Gastroesophageal sphincter (tissue), 4 donors: ENCODE measurements at regions not wholly inside any gene's neighbourhood (a gene's known extent, or its start where the extent isn't known, plus 50 kb on each side); places are given as distances from the start of the nearest gene placed in this dataset.

ENCODE experiments used
- ATAC-seq: fragments of 150-250 bp; one replicate; pipeline ENCODE4 v1.9.1; 2016; ENCODE audit warnings: mild to moderate bottlenecking, moderate library complexity
- H3K27ac ChIP-seq, 4 donors: fragments of 200-600 bp; sonication (generic) in 3 of 4; 1 replicate in 3 of 4; 2 replicates in 1 of 4; pipeline ENCODE4 v1.5.1; 2016 to 2019
- H3K27me3 ChIP-seq: fragments of 200-600 bp; sonication (generic); one replicate; pipeline ENCODE4 v1.5.1; 2019
- H3K36me3 ChIP-seq, 2 donors: fragments of 200-600 bp; sonication (generic); one replicate each; pipeline ENCODE4 v1.5.1; 2019; ENCODE audit warnings: control low read depth in 1 of 2
- H3K4me1 ChIP-seq, 3 donors: fragments of 200-600 bp; sonication (generic); 1 replicate in 2 of 3; 2 replicates in 1 of 3; pipeline ENCODE4 v1.5.1; 2016 to 2019; ENCODE audit warnings: control low read depth in 2 of 3
- H3K4me3 ChIP-seq, 2 donors: fragments of 200-600 bp; sonication (generic); one replicate each; pipeline ENCODE4 v1.5.1; 2019; ENCODE audit warnings: mild to moderate bottlenecking in 1 of 2, moderate library complexity in 1 of 2
- H3K9me3 ChIP-seq, 3 donors: fragments of 200-600 bp; sonication (generic); one replicate each; pipeline ENCODE4 v1.5.1; 2017 to 2019; ENCODE audit warnings: control low read depth in 2 of 3
- EP300 ChIP-seq: sonication (generic); formaldehyde crosslinking; IDR thresholded peaks from one replicate; pipeline ENCODE4 v1.6.1; 2017; ENCODE audit warnings: antibody characterized with exemption, mild to moderate bottlenecking
- POLR2A ChIP-seq, 2 donors: fragments of 450-650 bp; IDR thresholded peaks; one replicate each; pipeline ENCODE4 v1.6.1; 2017; ENCODE audit warnings: antibody characterized with exemption in 2 of 2, mild to moderate bottlenecking in 2 of 2, moderate library complexity in 1 of 2
- POLR2AphosphoS5 ChIP-seq: sonication (generic); formaldehyde crosslinking; IDR thresholded peaks from one replicate; pipeline ENCODE4 v1.6.1; 2017; ENCODE audit warnings: antibody characterized with exemption
- WGBS, 2 donors: methylation state at CpG; one replicate each; pipeline ENCODE4 v1.1.5; 2018; ENCODE audit warnings: low coverage in 1 of 2; 5-methylcytosine and 5-hydroxymethylcytosine counted together
- TF ChIP-seq, protein P1 (sequence below), 4 experiments: fragments of 200-600 bp in 2 of 4; fragments of 450-650 bp in 2 of 4; sonication (generic) in 1 of 4; IDR thresholded peaks; one replicate each; pipeline ENCODE4 v1.5.1; 2017 to 2019; ENCODE audit warnings: antibody characterized with exemption in 4 of 4, mild to moderate bottlenecking in 2 of 4, moderate library complexity in 2 of 4

DNA sequence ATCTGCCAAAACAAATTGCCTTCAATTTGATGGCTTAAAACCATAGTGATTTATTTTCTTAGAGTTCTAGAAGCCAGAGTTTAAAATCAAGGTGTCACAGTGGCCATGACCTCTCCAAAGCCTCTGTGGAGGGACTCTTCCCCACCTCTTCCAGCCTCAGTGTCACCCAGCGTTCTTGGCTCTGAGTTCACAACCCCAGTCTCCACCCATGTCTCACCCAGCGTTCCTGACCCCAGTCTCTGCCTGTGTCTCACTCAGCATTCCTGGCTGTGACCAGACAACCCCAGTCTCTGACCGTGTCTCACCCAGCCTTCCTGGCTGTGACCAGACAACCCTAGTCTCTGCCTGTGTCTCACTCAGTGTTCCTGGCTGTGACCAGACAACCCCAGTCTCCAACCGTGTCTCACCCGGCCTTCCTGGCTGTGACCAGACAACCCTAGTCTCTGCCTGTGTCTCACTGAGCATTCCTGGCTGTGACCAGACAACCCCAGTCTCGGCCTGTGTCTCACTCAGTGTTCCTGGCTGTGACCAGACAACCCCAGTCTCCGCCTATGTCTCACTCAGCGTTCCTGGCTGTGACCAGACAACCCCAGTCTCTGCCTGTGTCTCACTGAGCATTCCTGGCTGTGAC lies 299.3 kb downstream of the GALR1 start:
- no peaks in the 10 kb centered on the region for H3K4me1 ChIP-seq
- no peak for ATAC-seq
- TF ChIP-seq, protein P1, sequence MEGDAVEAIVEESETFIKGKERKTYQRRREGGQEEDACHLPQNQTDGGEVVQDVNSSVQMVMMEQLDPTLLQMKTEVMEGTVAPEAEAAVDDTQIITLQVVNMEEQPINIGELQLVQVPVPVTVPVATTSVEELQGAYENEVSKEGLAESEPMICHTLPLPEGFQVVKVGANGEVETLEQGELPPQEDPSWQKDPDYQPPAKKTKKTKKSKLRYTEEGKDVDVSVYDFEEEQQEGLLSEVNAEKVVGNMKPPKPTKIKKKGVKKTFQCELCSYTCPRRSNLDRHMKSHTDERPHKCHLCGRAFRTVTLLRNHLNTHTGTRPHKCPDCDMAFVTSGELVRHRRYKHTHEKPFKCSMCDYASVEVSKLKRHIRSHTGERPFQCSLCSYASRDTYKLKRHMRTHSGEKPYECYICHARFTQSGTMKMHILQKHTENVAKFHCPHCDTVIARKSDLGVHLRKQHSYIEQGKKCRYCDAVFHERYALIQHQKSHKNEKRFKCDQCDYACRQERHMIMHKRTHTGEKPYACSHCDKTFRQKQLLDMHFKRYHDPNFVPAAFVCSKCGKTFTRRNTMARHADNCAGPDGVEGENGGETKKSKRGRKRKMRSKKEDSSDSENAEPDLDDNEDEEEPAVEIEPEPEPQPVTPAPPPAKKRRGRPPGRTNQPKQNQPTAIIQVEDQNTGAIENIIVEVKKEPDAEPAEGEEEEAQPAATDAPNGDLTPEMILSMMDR (IDR thresholded peaks at IDR 0.05), result no peak
- TF ChIP-seq POLR2A (IDR thresholded peaks at IDR 0.05), result no peak
- TF ChIP-seq EP300, result no peak
- no peak for TF ChIP-seq POLR2AphosphoS5
- no peaks in the 10 kb centered on the region for H3K27me3 ChIP-seq
- 46 to 84% methylated on average over 3 of the region's 8 CpGs for WGBS, 2 donors
- no peaks in the 10 kb centered on the region for H3K9me3 ChIP-seq
- no peak overlapping the region for H3K27ac ChIP-seq
- H3K36me3 ChIP-seq, result no peaks in the 10 kb centered on the region
- H3K4me3 ChIP-seq, result no peak overlapping the region

DNA sequence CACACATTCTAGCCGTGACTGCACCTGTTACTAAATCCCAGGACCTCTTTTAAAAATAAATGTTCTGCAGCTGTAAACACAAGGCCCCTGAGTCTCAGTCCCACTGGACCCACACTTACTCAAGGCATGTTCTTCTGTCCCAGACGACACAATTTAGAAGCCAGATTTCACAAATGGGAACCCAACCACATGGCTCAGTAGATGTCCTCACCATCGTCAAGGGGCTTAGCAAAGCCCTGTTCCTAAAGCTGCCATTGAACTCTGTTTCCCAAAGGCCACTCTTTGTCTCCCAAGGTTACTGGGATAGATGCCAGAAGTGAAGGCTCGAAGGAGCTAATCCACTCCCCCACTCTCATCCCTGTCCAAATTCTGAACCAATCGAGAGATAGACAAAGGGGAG lies 301.0 kb downstream of the GALR1 start:
- Histone ChIP-seq H3K27ac (no peak overlapping the region), H3K4me1 (no peaks in the 10 kb centered on the region), H3K36me3 (no peaks in the 10 kb centered on the region), H3K9me3 (no peaks in the 10 kb centered on the region), H3K4me3 (no peak overlapping the region), H3K27me3 (no peaks in the 10 kb centered on the region)
- WGBS, 2 donors, result 46 to 78% methylated on average over 2 to 3 of the region's 5 CpGs
- no peak for ATAC-seq
- TF ChIP-seq POLR2AphosphoS5 (no peak), EP300 (no peak)
- TF ChIP-seq, protein P1 (IDR thresholded peaks at IDR 0.05), result no peak

DNA sequence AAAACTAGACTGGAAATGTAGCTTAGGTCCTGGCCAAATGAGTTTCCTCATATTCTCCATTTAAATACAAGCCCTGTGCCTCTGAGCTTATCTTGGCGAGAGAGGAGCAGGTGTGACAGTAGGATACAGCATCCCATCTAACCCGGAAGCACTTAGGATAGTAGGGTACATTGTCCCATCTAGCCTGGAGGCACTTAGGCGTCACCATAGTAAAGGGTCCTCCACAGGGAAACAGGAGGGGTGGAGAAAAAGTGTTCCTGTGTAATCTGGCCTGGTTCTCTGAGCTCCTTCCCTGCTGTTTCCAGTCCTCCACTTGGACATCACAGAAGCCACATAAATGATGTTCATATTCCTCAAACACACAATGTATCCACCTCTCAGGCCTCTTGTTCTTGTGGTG lies 301.4 kb downstream of the GALR1 start:
- Histone ChIP-seq H3K4me3 (no peak overlapping the region), H3K4me1 (no peaks in the 10 kb centered on the region), H3K27ac (no peak overlapping the region), H3K27me3 (no peaks in the 10 kb centered on the region), H3K36me3 (no peaks in the 10 kb centered on the region), H3K9me3 (no peaks in the 10 kb centered on the region)
- WGBS, 2 donors, result 87 to 89% methylated on average over 3 of the region's 3 CpGs
- ATAC-seq, result no peak
- TF ChIP-seq EP300 (no peak), POLR2A (IDR thresholded peaks at IDR 0.05) (no peak), POLR2AphosphoS5 (no peak)
- TF ChIP-seq, protein P1 (IDR thresholded peaks at IDR 0.05), result no peak

DNA sequence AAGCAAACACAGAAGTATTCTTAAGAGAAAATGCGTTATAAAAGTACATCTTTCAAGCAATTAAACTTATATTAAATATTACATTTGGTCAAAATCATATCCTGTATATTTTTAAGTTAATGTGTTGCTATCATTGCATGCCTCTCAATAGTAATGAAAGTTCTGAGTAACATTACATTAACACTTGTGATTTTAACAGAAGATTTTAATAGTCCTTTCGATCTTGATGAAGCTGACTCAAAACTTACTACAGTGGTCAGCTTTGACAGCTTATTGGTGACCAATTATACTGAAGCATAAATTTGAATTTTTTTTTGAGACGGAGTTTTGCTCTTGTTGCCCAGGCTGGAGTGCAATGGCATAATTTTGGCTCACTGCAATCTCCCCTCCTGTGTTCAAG lies 303.3 kb downstream of the GALR1 start:
- no peak for ATAC-seq
- H3K27ac ChIP-seq, result no peak overlapping the region
- H3K36me3 ChIP-seq, result no peaks in the 10 kb centered on the region

DNA sequence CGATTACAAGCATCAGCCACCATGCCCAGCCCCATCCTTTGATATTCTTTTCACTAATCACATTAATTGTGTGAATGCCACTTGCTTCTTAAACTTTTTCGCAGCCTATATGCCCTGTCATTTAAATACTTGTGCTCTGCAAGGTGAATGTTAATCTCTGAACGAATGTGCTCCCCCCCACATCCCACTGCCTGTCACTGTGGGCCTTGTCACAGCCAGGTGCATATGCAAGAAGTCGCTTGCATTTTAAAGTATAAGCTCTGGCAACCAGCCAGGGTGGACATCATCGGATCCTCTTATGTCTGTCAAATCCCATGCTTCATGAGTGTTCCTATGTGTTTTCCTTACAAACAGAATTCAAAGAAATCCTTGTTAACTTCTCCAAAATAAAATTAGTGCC lies 304.4 kb downstream of the GALR1 start:
- H3K4me1 ChIP-seq, result no peaks in the 10 kb centered on the region
- no peak for TF ChIP-seq POLR2AphosphoS5
- TF ChIP-seq, protein P1 (IDR thresholded peaks at IDR 0.05), result no peak
- TF ChIP-seq EP300, result no peak
- TF ChIP-seq POLR2A (IDR thresholded peaks at IDR 0.05), result no peak
- H3K4me3 ChIP-seq, result no peak overlapping the region
- H3K27me3 ChIP-seq, result no peaks in the 10 kb centered on the region
- ATAC-seq, result no peak
- no peak overlapping the region for H3K27ac ChIP-seq
- 81% methylated on average over 5 of the region's 5 CpGs for WGBS, 2 donors
- H3K36me3 ChIP-seq, result no peaks in the 10 kb centered on the region
- H3K9me3 ChIP-seq, result no peaks in the 10 kb centered on the region

More for the DNA sequence above, 303.3 kb downstream of the GALR1 start:
- Histone ChIP-seq H3K4me1 (no peaks in the 10 kb centered on the region), H3K9me3 (no peaks in the 10 kb centered on the region), H3K27me3 (no peaks in the 10 kb centered on the region), H3K4me3 (no peak overlapping the region)
- WGBS, 2 donors, result 71 to 82% methylated on average over 2 to 3 of the region's 3 CpGs
- TF ChIP-seq, protein P1 (IDR thresholded peaks at IDR 0.05), result no peak
